Keratinocyte (primary cell): ENCODE measurements at regions not wholly inside any gene's neighbourhood (a gene's known extent, or its start where the extent isn't known, plus 50 kb on each side); places are given as distances from the start of the nearest gene placed in this dataset.

Experiments used
- DNase-seq: peaks from one replicate; pipeline ENCODE4 v3.0.0-alpha.2; 2011; ENCODE audit warnings: low read depth, missing footprints, low spot score
- FAIRE-seq: peaks from 2 replicates; lab custom pipeline; 2011; peaks lifted over from hg19 to GRCh38; lab: Jason Lieb, UNC
- H2AFZ ChIP-seq: 2 replicates; pipeline ENCODE4 v1.6.0; 2012; ENCODE audit warnings: low read length, control low read depth, inconsistent platforms; ENCODE audit not compliant: control insufficient read depth
- H3K27ac ChIP-seq: 2 replicates; pipeline ENCODE4 v1.5.1; 2011; ENCODE audit warnings: low read length; ENCODE audit not compliant: control insufficient read depth, insufficient read depth
- H3K27me3 ChIP-seq: 3 replicates; pipeline ENCODE4 v1.6.0; 2011; ENCODE audit warnings: low read length; ENCODE audit not compliant: control insufficient read depth, insufficient read depth; ENCODE audit errors: extremely low read depth
- H3K36me3 ChIP-seq, 2 experiments: 2 replicates in 1 of 2; 3 replicates in 1 of 2; pipeline ENCODE4 v1.5.1; 2011; ENCODE audit warnings: low read length in 2 of 2, mild to moderate bottlenecking in 1 of 2; ENCODE audit not compliant: control insufficient read depth in 2 of 2, insufficient read depth in 2 of 2; ENCODE audit errors: extremely low read depth in 1 of 2
- H3K4me1 ChIP-seq: 3 replicates; pipeline ENCODE4 v1.5.1; 2011; ENCODE audit warnings: low read length; ENCODE audit not compliant: control insufficient read depth, insufficient read depth; ENCODE audit errors: extremely low read depth
- H3K4me2 ChIP-seq: 3 replicates; pipeline ENCODE4 v1.6.0; 2011; ENCODE audit warnings: low read depth, low read length; ENCODE audit not compliant: control insufficient read depth, insufficient read depth; ENCODE audit errors: extremely low read depth
- H3K4me3 ChIP-seq, 3 experiments: fragments of 200-600 bp in 1 of 3; sonication (generic) in 1 of 3; 2 replicates in 2 of 3; 3 replicates in 1 of 3; pipeline ENCODE4 v1.5.1; 2011 to 2016; ENCODE audit warnings: low read length in 3 of 3, mild to moderate bottlenecking in 3 of 3, control low read depth in 2 of 3, inconsistent platforms in 1 of 3, low read depth in 1 of 3, mixed read lengths in 1 of 3, mixed run types in 1 of 3, moderate library complexity in 1 of 3; ENCODE audit not compliant: control insufficient read depth in 2 of 3, insufficient read depth in 2 of 3; ENCODE audit errors: extremely low read depth in 1 of 3
- H3K79me2 ChIP-seq: 2 replicates; pipeline ENCODE4 v1.6.0; 2012; ENCODE audit warnings: low read length; ENCODE audit not compliant: control insufficient read depth, insufficient read depth
- H3K9ac ChIP-seq: 3 replicates; pipeline ENCODE4 v1.6.0; 2011; ENCODE audit warnings: low read length; ENCODE audit not compliant: control insufficient read depth, insufficient read depth; ENCODE audit errors: extremely low read depth
- H3K9me1 ChIP-seq: 3 replicates; pipeline ENCODE4 v1.6.0; 2011; ENCODE audit warnings: low read length; ENCODE audit not compliant: control insufficient read depth, insufficient read depth; ENCODE audit errors: extremely low read depth
- H3K9me3 ChIP-seq: 2 replicates; pipeline ENCODE4 v1.5.1; 2012; ENCODE audit warnings: low read depth, low read length; ENCODE audit not compliant: control insufficient read depth
- H4K20me1 ChIP-seq: 3 replicates; pipeline ENCODE4 v1.6.0; 2011; ENCODE audit warnings: low read length; ENCODE audit not compliant: control insufficient read depth, insufficient read depth; ENCODE audit errors: extremely low read depth
- CTCF ChIP-seq, 3 experiments: IDR thresholded peaks in 1 of 3; conservative IDR thresholded peaks in 1 of 3; optimal IDR thresholded peaks in 1 of 3; 2 replicates in 2 of 3; 3 replicates in 1 of 3; pipeline versions ENCODE3 to v1.5.1; 2011; ENCODE audit warnings: low read length in 3 of 3, mild to moderate bottlenecking in 3 of 3, moderate library complexity in 2 of 3, control low read depth in 1 of 3, inconsistent platforms in 1 of 3; ENCODE audit not compliant: insufficient read depth in 2 of 3; ENCODE audit errors: extremely low read depth in 1 of 3
- EZH2 ChIP-seq: IDR thresholded peaks from one replicate; pipeline ENCODE4 v1.6.1; 2012; ENCODE audit warnings: inconsistent platforms, mild to moderate bottlenecking, low read length, moderate library complexity
- dilution Hi-C: fragments of 300-500 bp; cut with MboI; formaldehyde crosslinking; loops from one replicate; pipeline ENCODE4 v1.7.0; 2020; ENCODE audit warnings: low sequenced_read_pairs; ENCODE audit not compliant: extremely low pct_ligation_motif_present

GRCh38 chr7:156445997-156446761 lies 194.4 kb upstream of the RNF32 start:
- no peaks in the 10 kb centered on the region for H3K9me1 ChIP-seq
- H3K79me2 ChIP-seq = no peaks in the 10 kb centered on the region
- no peaks in the 10 kb centered on the region for H3K36me3 ChIP-seq
- H3K9me3 ChIP-seq = peaks cover 12% of the 10 kb centered on the region
- H2AFZ ChIP-seq = no peak overlapping the region
- TF ChIP-seq EZH2 = no peak
- no peak for TF ChIP-seq CTCF (optimal IDR thresholded peaks at IDR 0.05 in 1 of 3, IDR thresholded peaks at IDR 0.05 in 1 of 3, conservative IDR thresholded peaks at IDR 0.05 in 1 of 3; ENCODE audit: extremely low read depth in 1 of 3, insufficient read depth in 2 of 3, low read length in 3 of 3)
- DNase-seq (no peak), FAIRE-seq (no peak)
- H3K4me3 ChIP-seq = no peak overlapping the region
- H3K4me1 ChIP-seq = no peaks in the 10 kb centered on the region
- H4K20me1 ChIP-seq = no peaks in the 10 kb centered on the region
- no peaks in the 10 kb centered on the region for H3K27me3 ChIP-seq
- H3K4me2 ChIP-seq = no peak overlapping the region
- dilution Hi-C loops = no loop called here
- no peak overlapping the region for H3K9ac ChIP-seq
- H3K27ac ChIP-seq = no peak overlapping the region

GRCh38 chr7:156442516-156442915 lies 198.1 kb upstream of the RNF32 start:
- Histone ChIP-seq H3K27ac (no peak overlapping the region), H3K79me2 (no peaks in the 10 kb centered on the region), H3K4me2 (no peak overlapping the region), H4K20me1 (no peaks in the 10 kb centered on the region), H3K4me1 (no peaks in the 10 kb centered on the region), H3K36me3 (no peaks in the 10 kb centered on the region), H3K9me3 (peaks cover 7% of the 10 kb centered on the region), H3K4me3 (no peak overlapping the region), H2AFZ (no peak overlapping the region), H3K9me1 (no peaks in the 10 kb centered on the region), H3K9ac (no peak overlapping the region), H3K27me3 (no peaks in the 10 kb centered on the region)
- TF ChIP-seq CTCF (optimal IDR thresholded peaks at IDR 0.05 in 1 of 3, IDR thresholded peaks at IDR 0.05 in 1 of 3, conservative IDR thresholded peaks at IDR 0.05 in 1 of 3; ENCODE audit: extremely low read depth in 1 of 3, insufficient read depth in 2 of 3, low read length in 3 of 3) = no peak
- TF ChIP-seq EZH2 = no peak
- DNase-seq (no peak), FAIRE-seq (no peak)
- dilution Hi-C loops = no loop called here
